GM19397 (cell line): ENCODE measurements at regions not wholly inside any gene's neighbourhood (a gene's known extent, or its start where the extent isn't known, plus 50 kb on each side); places are given as distances from the start of the nearest gene placed in this dataset.
"Not testable (repeated sequence)": the region's sequence is repeated elsewhere in the genome, so short reads cannot be mapped to it uniquely, and the experiment has no call there.

Source experiments
- ATAC-seq: cut with Tn5 transposase; IDR thresholded peaks from one replicate; pipeline ENCODE4 v1.9.1; 2021; ENCODE audit warnings: mild to moderate bottlenecking, moderate library complexity; ENCODE audit not compliant: unreplicated experiment

- ATAC-seq, result no peak
These were observed 956.2 kb downstream of the SORCS3 start for GRCh38 chr10:105597312-105597711.

GRCh38 chr10:105596749-105597148 lies 955.7 kb downstream of the SORCS3 start:
- ATAC-seq, result no peak

- ATAC-seq, result no peak
These were observed 953.2 kb downstream of the SORCS3 start for GRCh38 chr10:105594296-105594695.

DNA sequence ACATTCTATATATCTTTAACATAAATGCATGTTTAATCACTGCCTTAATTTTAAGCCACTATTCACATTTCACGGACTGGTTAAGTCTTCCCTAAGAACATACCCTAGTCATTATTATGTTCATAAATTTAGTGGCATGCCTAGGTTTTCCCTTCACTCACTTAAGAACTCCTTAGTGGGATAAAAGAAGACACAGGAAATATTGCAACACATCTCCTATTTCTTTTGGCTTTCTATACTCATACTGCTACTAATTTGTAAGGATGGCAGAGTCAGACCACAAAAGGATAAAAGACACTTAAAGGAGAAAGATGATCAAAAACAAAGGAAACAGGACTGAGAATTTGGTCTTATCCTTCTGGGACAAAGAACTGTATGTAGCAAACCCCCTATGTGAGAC lies 951.4 kb downstream of the SORCS3 start:
- ATAC-seq, result no peak

GRCh38 chr10:105586451-105587098 lies 945.5 kb downstream of the SORCS3 start:
- ATAC-seq, result no peak

DNA sequence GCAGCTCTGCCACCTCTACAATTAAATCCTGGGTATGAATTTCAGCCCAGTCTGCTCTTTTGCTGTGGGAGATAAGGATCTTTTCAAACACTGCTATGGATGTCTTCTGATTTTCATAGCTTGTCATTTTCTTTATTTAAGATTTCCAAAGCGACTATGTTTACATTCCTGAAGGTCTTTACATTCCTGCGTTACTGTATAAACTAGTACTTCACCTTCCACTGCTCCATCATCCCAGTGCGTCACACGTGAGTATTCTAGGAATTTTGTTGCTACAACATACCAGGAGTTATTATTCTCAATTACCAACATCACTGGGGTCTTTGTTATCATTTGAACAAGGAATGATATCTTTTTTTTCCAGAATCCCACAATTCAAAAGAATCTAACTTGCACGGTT lies 944.7 kb downstream of the SORCS3 start:
- ATAC-seq, result no peak

- no peak for ATAC-seq
These were observed 944.1 kb downstream of the SORCS3 start for GRCh38 chr10:105585171-105585570.

GRCh38 chr10:105579112-105579511 lies 938.0 kb downstream of the SORCS3 start:
- ATAC-seq, result no peak

DNA sequence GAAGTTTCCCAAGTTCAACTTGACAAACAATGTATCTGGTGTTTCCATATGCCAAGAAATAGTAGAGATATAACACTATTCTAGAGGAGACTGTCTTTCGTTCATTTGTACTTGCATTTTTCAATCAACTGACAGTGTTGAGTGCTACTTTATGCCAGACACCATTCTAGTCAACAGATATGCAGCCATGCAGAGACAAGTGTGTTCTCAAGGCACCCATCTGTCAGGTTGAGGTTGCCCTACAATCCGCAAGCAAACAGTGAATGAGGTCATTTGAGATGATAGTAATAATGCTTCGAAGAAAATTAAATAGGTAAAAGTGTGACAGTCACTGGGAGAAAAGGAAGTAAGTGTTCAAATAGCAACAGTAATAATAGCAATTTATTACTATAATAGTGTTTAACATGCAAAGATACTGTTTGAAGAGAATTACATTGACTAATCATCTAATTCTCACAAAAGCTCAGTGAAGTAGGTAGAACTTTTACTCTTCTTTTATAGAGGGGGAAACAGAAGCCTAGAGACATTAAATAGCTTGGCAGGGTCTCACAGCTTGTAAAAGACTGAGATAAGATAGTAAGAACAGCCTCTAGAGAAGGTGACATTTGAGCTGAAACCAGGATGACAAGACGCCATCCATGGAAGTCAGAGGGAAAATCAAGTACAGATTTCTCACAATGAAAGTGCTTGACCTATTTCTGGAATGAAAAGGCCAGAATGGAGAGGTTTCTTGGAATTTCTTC lies 936.9 kb downstream of the SORCS3 start:
- no peak for ATAC-seq

GRCh38 chr10:105559333-105560097 lies 918.4 kb downstream of the SORCS3 start:
- no peak for ATAC-seq

DNA sequence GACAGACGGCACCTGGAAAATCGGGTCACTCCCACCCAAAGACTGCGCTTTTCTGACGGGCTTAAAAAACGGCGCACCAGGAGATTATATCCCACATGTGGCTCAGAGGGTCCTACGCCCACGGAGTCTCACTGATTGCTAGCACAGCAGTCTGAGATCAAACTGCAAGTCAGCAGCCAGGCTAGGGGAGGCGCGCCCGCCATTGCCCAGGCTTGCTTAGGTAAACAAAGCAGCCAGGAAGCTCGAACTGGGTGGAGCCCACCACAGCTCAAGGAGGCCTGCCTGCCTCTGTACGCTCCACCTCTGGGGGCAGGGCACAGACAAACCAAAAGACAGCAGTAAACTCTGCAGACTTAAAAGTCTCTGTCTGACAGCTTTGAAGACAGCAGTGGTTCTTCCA lies 909.4 kb downstream of the SORCS3 start:
- not testable (repeated sequence) for ATAC-seq

DNA sequence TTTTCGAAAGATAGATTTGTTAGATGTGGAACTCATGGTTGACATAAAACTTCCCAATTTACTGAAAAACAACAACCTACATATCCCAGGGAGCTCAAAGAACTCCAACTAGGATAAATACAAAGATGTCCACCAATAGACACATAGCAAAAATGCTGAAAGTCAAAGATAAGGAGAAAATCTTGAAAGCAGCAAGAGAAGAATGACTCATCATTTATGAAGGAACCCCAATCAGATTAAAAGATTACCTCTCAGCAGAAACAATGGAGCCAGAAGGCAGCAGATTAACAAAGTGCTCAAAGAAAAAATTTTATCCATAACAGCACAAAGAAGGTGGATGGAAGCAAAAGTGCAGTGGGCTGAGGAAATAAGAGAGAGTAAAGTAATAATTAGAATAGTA lies 908.6 kb downstream of the SORCS3 start:
- no peak for ATAC-seq

GRCh38 chr10:105545101-105545500 lies 904.0 kb downstream of the SORCS3 start:
- ATAC-seq, result no peak

GRCh38 chr10:105540381-105540780 lies 899.3 kb downstream of the SORCS3 start:
- no peak for ATAC-seq

DNA sequence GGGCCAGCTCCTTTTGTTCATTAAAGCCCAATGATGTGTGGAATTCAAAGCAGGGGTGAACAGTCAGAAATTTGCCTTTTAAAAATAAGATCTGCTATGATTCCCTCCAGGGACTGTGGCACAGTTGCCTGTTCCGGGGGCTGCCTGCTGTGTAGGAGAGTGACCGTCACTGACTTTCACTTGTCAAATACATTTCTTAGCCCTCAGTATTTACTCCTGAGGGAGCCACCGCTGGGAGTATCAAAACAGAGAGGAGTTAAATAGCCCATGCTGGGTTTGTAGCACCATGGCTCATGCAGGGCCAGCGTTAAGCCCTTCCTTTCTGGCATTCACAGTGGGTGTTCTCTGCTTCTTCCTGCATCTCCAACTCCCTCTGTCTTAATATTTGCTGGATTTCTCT lies 897.8 kb downstream of the SORCS3 start:
- no peak for ATAC-seq

DNA sequence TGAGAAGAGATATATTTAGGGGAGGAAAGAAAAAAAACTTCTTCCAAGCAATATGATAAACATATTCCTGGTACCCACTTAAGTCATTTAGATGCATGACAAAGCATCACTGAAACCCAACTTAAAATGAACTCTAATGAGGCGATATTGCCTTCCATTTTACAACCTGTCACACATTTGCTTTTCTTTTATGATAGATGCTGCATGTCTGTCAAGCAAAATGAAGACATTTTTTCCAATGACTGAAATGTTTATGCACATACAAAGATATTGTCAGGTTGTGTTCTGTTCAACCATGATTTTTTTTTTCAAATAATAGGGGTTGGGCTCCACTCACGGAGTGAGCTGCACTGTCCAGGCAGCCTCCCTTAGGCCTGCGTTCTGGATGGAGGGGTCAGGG lies 894.4 kb downstream of the SORCS3 start:
- no peak for ATAC-seq

DNA sequence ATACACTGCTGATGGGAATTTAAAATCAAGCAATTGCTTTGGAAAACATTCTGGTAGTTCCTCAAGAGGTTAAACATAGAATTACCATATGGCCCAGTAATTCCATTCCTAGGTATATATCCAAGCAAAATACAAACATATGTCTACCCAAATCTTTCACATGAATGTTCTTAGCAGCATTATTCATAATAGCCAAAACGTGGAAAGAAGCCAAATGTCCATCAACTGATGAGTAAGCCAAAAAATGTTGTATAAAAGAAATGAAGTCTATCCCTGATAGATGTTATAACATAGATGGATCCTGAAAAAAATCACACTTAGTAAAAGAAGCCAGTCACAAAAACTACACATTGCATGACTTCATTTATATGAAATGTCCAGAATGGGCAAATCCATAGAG lies 893.0 kb downstream of the SORCS3 start:
- ATAC-seq, result no peak

DNA sequence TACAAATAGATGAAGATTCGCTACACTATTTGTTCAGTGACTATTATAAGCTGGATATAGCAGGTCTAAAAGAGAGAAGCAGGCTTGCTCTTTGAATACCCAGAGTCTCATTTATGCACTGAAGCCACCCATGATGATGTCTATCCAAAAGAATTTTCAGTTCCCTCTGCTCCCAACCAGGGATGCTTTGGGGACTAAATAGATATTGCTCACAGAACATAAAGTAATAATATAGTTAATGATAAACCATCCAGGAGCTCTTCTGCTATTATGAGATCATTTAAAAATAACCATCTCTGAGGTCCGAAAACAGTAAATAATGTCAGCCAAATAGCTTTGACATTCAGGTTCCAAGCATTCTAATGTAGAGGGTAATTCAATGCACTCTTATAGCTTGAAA lies 875.4 kb downstream of the SORCS3 start:
- ATAC-seq, result no peak

DNA sequence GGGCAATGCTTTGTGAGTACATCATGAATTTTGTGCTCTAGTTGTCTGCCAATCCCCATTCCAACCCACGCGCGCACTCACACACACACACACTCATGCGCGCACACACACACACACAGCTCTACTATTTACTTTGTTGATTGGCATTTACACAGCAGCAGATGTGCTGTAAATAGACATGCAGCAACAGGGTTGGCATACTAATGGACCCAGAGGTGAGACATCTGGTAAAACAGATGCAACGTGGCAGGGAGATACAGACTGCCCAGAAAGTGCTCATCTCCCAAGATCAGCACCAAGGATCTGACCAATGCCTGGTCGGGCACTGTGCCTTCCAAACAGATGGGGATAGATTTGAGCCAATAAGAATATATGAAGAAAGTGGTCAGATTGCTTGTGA lies 873.0 kb downstream of the SORCS3 start:
- ATAC-seq, result no peak

- no peak for ATAC-seq
These were observed 868.4 kb downstream of the SORCS3 start for GRCh38 chr10:105509517-105509916.

DNA sequence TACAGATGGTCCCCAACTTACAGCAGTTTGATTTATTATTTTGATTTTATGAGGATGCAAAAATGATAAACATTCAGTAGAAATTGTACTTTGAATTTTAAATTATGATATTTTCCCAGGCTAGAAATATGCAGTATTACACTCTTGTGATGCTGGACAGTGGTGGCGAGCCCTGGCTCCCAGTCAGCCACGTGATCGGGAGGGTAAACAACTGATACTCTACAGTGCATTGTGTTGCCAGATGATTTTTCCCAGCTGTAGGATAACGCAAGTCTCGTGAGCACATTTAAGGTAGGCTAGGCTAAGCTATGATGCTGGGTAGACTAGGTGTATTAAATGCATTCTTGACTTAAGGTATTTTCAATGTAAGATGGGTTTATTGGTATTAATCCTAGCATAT lies 865.2 kb downstream of the SORCS3 start:
- ATAC-seq, result no peak

- ATAC-seq, result no peak
These were observed 862.6 kb downstream of the SORCS3 start for GRCh38 chr10:105503714-105504113.
